GM23248 (cell line): ENCODE measurements at regions not wholly inside any gene's neighbourhood (a gene's known extent, or its start where the extent isn't known, plus 50 kb on each side); places are given as distances from the start of the nearest gene placed in this dataset.

Experiments used
- EZH2 ChIP-seq: fragments of 200-600 bp; sonication (generic); IDR thresholded peaks from 2 replicates; pipeline ENCODE4 v1.6.1; 2018; ENCODE audit warnings: antibody characterized with exemption, mild to moderate bottlenecking; ENCODE audit not compliant: insufficient read depth, poor library complexity, severe bottlenecking
- EZH2phosphoT487 ChIP-seq: fragments of 200-600 bp; sonication (generic); IDR thresholded peaks from 2 replicates; pipeline ENCODE4 v1.6.1; 2018; ENCODE audit warnings: antibody characterized with exemption, moderate library complexity, mild to moderate bottlenecking, low read depth; ENCODE audit not compliant: insufficient read depth

DNA sequence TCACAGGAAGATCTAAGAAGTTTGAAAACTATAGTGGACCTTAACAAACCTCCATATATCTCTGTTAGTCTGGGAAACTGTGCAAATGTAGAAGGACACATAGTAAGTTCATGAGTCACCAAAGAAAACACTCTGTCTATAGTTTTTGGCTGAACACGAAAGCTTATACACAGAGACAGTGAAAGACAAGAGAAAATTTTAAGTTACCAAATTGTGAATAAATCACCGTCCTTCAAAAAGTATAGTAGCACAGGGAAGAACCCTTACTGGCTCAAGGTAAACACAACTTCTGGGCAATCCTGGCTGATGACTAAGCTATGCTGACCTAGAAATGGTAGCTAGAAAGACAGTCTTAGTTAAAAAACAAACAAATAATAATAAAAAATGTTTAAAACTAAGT is 1057.9 kb downstream of the AMY1C start:
- TF ChIP-seq EZH2 (no peak), EZH2phosphoT487 (no peak)
